ENCODE measurements at regions not wholly inside any gene's neighbourhood (a gene's known extent, or its start where the extent isn't known, plus 50 kb on each side); places are given as distances from the start of the nearest gene placed in this dataset.

- Histone ChIP-seq H3K9me3 (no peaks in the 10 kb centered on the region), H3K27me3 (no peaks in the 10 kb centered on the region), H3K4me3 (no peak overlapping the region), H3K36me3 (no peaks in the 10 kb centered on the region), H3K4me1 (no peaks in the 10 kb centered on the region), H3K27ac (no peak overlapping the region)
- TF ChIP-seq POLR2A (IDR thresholded peaks at IDR 0.05) (no peak), EP300 (IDR thresholded peaks at IDR 0.05) (no peak), CTCF (IDR thresholded peaks at IDR 0.05) (no peak)
- no peak for DNase-seq (ENCODE audit: low spot score in 2 of 2)
- WGBS, 2 donors = 83 to 89% methylated on average over 7 of the region's 7 CpGs
These were observed 362.6 kb downstream of the KLF5 start for GRCh38 chr13:73421310-73421912.

- Histone ChIP-seq H3K27me3 (no peaks in the 10 kb centered on the region), H3K4me1 (no peaks in the 10 kb centered on the region), H3K4me3 (no peak overlapping the region), H3K9me3 (no peaks in the 10 kb centered on the region), H3K36me3 (no peaks in the 10 kb centered on the region), H3K27ac (no peak overlapping the region)
- no peak for TF ChIP-seq CTCF (IDR thresholded peaks at IDR 0.05)
- no peak for TF ChIP-seq EP300 (IDR thresholded peaks at IDR 0.05)
- no peak for TF ChIP-seq POLR2A (IDR thresholded peaks at IDR 0.05)
- DNase-seq (ENCODE audit: low spot score in 2 of 2) = no peak
- WGBS, 2 donors = 72 to 76% methylated on average over 1 of the region's 1 CpG
These were observed 360.4 kb downstream of the KLF5 start for GRCh38 chr13:73419186-73419585.

- no peaks in the 10 kb centered on the region for H3K36me3 ChIP-seq
- 93 to 94% methylated on average over 13 of the region's 13 CpGs for WGBS, 2 donors
- no peaks in the 10 kb centered on the region for H3K9me3 ChIP-seq
- TF ChIP-seq POLR2A (IDR thresholded peaks at IDR 0.05) (no peak), EP300 (IDR thresholded peaks at IDR 0.05) (no peak), CTCF (IDR thresholded peaks at IDR 0.05) (no peak)
- H3K4me1 ChIP-seq = no peaks in the 10 kb centered on the region
- no peak overlapping the region for H3K27ac ChIP-seq
- no peak overlapping the region for H3K4me3 ChIP-seq
- H3K27me3 ChIP-seq = no peaks in the 10 kb centered on the region
- no peak for DNase-seq (ENCODE audit: low spot score in 2 of 2)
These were observed 358.3 kb downstream of the KLF5 start for GRCh38 chr13:73417012-73417615.

DNA sequence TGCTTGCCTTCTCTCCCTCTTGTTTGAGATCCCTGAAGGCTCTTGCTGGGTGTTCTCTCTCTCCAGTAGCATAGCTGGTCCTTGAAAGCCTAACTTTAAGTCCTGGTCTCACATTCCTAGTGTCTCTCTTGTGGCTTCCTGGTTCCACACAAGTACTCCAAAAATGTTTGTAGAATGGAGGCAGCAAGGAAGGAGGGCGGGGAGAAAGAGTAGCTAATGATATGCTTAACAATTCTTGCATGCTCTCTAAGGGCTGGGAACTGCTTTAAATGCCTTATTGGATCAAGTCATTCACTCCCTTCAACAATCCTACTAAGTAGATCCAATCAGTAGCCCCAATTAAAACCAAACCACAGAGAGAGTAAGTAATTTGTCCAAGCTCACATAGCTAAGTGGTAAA, 357.3 kb downstream of the KLF5 start:
- H3K4me3 ChIP-seq = no peak overlapping the region
- TF ChIP-seq POLR2A (IDR thresholded peaks at IDR 0.05) = no peak
- no peak for TF ChIP-seq EP300 (IDR thresholded peaks at IDR 0.05)
- TF ChIP-seq CTCF (IDR thresholded peaks at IDR 0.05) = no peak
- H3K27me3 ChIP-seq = no peaks in the 10 kb centered on the region
- no peaks in the 10 kb centered on the region for H3K9me3 ChIP-seq
- H3K27ac ChIP-seq = no peak overlapping the region
- 83 to 86% methylated on average over 1 of the region's 1 CpG for WGBS, 2 donors
- H3K4me1 ChIP-seq = no peaks in the 10 kb centered on the region
- no peak for DNase-seq (ENCODE audit: low spot score in 2 of 2)
- H3K36me3 ChIP-seq = no peaks in the 10 kb centered on the region

DNA sequence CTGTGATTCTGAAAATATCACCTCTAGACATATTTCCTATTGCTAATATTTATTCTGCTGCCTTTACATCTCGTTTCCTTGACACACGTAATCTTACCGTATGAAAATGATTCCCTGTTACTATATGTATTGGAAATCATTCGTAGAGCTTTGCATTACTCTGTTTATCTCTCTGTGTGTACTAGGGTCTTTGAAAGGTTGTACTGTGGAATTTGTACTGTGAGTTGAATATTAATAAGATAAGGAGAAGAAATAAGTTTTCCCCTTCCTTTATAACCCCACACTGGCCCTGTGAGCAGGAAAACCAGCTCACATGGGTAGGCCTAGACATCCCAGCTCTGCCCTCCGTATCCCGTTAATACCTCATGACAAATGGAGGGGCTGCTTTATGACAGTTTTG, 354.9 kb downstream of the KLF5 start:
- Histone ChIP-seq H3K4me1 (no peaks in the 10 kb centered on the region), H3K4me3 (no peak overlapping the region), H3K9me3 (no peaks in the 10 kb centered on the region), H3K27ac (no peak overlapping the region), H3K36me3 (no peaks in the 10 kb centered on the region), H3K27me3 (no peaks in the 10 kb centered on the region)
- DNase-seq (ENCODE audit: low spot score in 2 of 2) = no peak
- WGBS, 2 donors = 90 to 92% methylated on average over 6 of the region's 6 CpGs
- no peak for TF ChIP-seq EP300 (IDR thresholded peaks at IDR 0.05)
- TF ChIP-seq POLR2A (IDR thresholded peaks at IDR 0.05) = no peak
- TF ChIP-seq CTCF (IDR thresholded peaks at IDR 0.05) = no peak
